Neural cell (in vitro differentiated cells): ENCODE measurements at regions not wholly inside any gene's neighbourhood (a gene's known extent, or its start where the extent isn't known, plus 50 kb on each side); places are given as distances from the start of the nearest gene placed in this dataset.

Source experiments
- H2AFZ ChIP-seq: fragments of 200-600, 300-800 bp; sonication (generic), shearing (Covaris generic); 2 replicates; pipeline ENCODE4 v1.6.0; 2014; ENCODE audit warnings: low read depth, mild to moderate bottlenecking, antibody characterized with exemption, low read length, moderate library complexity
- H3F3A ChIP-seq: fragments of 200-600 bp; shearing (Covaris generic); 2 replicates; pipeline ENCODE4 v1.6.1; 2016; ENCODE audit warnings: mild to moderate bottlenecking, moderate library complexity, mixed read lengths, antibody characterized with exemption, low read length; ENCODE audit not compliant: insufficient read depth, poor library complexity, severe bottlenecking
- H3K27ac ChIP-seq: fragments of 200-600, 300-800 bp; sonication (generic), shearing (Covaris generic); 2 replicates; pipeline ENCODE4 v1.5.1; 2014; ENCODE audit warnings: mild to moderate bottlenecking, low read length, moderate library complexity
- H3K27me3 ChIP-seq: fragments of 300-800, 200-600 bp; sonication (generic), shearing (Covaris generic); 2 replicates; pipeline ENCODE4 v1.6.0; 2014; ENCODE audit warnings: mild to moderate bottlenecking, low read depth, low read length, moderate library complexity; ENCODE audit not compliant: insufficient read depth
- H3K36me3 ChIP-seq: fragments of 300-800, 200-600 bp; sonication (generic), shearing (Covaris generic); 2 replicates; pipeline ENCODE4 v1.5.1; 2014; ENCODE audit warnings: mild to moderate bottlenecking, antibody characterized with exemption, low read length, moderate library complexity; ENCODE audit not compliant: insufficient read depth
- H3K4me2 ChIP-seq: fragments of 300-800, 200-600 bp; sonication (generic), shearing (Covaris generic); 2 replicates; pipeline ENCODE4 v1.6.0; 2014; ENCODE audit warnings: mild to moderate bottlenecking, low read length
- H3K4me3 ChIP-seq: fragments of 300-800, 200-600 bp; sonication (generic), shearing (Covaris generic); 2 replicates; pipeline ENCODE4 v1.5.1; 2014; ENCODE audit warnings: mild to moderate bottlenecking, low read length, moderate library complexity
- H3K79me2 ChIP-seq: fragments of 200-600 bp; shearing (Covaris generic); replicated peaks from 2 replicates; pipeline ENCODE4 v1.6.0; 2014; ENCODE audit warnings: mild to moderate bottlenecking, low read length, moderate library complexity; ENCODE audit not compliant: insufficient read depth
- H3K9ac ChIP-seq: fragments of 300-800, 200-600 bp; sonication (generic), shearing (Covaris generic); 2 replicates; pipeline ENCODE4 v1.6.1; 2016; ENCODE audit warnings: mild to moderate bottlenecking, low read length, mixed read lengths
- H3K9me2 ChIP-seq: fragments of 200-600 bp; shearing (Covaris generic); 2 replicates; pipeline ENCODE4 v1.6.1; 2016; ENCODE audit warnings: mild to moderate bottlenecking, low read length, mixed read lengths; ENCODE audit not compliant: insufficient read depth
- H3K9me3 ChIP-seq: fragments of 200-600, 300-800 bp; sonication (generic), shearing (Covaris generic); 2 replicates; pipeline ENCODE4 v1.6.1; 2016; ENCODE audit warnings: mild to moderate bottlenecking, mixed run types, low read length, moderate library complexity, mixed read lengths
- H4K20me1 ChIP-seq: fragments of 200-600 bp; shearing (Covaris generic); 2 replicates; pipeline ENCODE4 v1.6.1; 2016; ENCODE audit warnings: mild to moderate bottlenecking, mixed run types; ENCODE audit not compliant: insufficient read depth
- EP300 ChIP-seq: fragments of 450-650 bp; conservative IDR thresholded peaks from 2 replicates; pipeline ENCODE4 v1.6.1; 2014; ENCODE audit warnings: antibody characterized with exemption, mild to moderate bottlenecking, moderate library complexity; ENCODE audit not compliant: poor library complexity, severe bottlenecking
- EZH2 ChIP-seq: fragments of 200-600, 300-800 bp; shearing (Covaris generic), sonication (generic); IDR thresholded peaks from 2 replicates; pipeline ENCODE4 v1.6.1; 2014; ENCODE audit warnings: antibody characterized with exemption, low read length, borderline replicate concordance, mild to moderate bottlenecking; ENCODE audit not compliant: insufficient read depth, poor library complexity, severe bottlenecking
- MXI1 ChIP-seq: fragments of 450-650 bp; conservative IDR thresholded peaks from 2 replicates; pipeline ENCODE4 v1.6.1; 2014; ENCODE audit warnings: antibody characterized with exemption, mild to moderate bottlenecking; ENCODE audit not compliant: poor library complexity, severe bottlenecking
- POLR2AphosphoS5 ChIP-seq: IDR thresholded peaks from 2 replicates; pipeline ENCODE4 v1.6.1; 2012
- RAD21 ChIP-seq: fragments of 450-650 bp; conservative IDR thresholded peaks from 2 replicates; pipeline ENCODE4 v1.6.1; 2014; ENCODE audit warnings: antibody characterized with exemption, mild to moderate bottlenecking, moderate library complexity
- SMC3 ChIP-seq: fragments of 450-650 bp; conservative IDR thresholded peaks from 2 replicates; pipeline ENCODE4 v1.6.1; 2014; ENCODE audit warnings: antibody characterized with exemption, mild to moderate bottlenecking, moderate library complexity; ENCODE audit not compliant: poor library complexity
- TAF1 ChIP-seq: IDR thresholded peaks from 2 replicates; pipeline ENCODE4 v1.6.1; 2012; ENCODE audit warnings: low read depth
- TF ChIP-seq, protein P1 (sequence below): fragments of 450-650 bp; IDR thresholded peaks from 2 replicates; pipeline ENCODE4 v1.5.1; 2014; ENCODE audit warnings: antibody characterized with exemption, mild to moderate bottlenecking, moderate library complexity; ENCODE audit not compliant: poor library complexity, severe bottlenecking
- TF ChIP-seq, protein P2 (sequence below): IDR thresholded peaks from 2 replicates; pipeline ENCODE4 v1.6.1; 2012; ENCODE audit warnings: borderline replicate concordance

DNA sequence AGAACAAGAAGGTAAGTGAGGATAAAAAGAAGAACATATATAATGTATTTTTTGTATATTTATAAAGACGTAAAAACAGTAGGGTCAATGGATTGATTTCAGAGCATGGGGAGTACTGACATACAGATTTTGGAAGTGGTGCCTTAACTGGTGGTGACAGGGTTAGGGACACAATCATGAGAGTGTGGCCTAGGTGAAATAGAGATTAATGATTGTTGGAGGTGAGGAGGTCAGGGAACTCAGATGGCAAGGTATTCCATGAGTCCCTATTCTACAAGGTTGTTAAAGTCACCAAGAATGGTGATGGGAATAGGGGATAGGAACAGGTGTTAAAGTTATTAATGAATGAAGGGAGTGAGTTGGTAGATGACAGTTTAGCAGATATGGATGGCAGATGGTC is 210.8 kb downstream of the SEMA6A start:
- Histone ChIP-seq H3K36me3 (no peaks in the 10 kb centered on the region), H3F3A (no peaks in the 10 kb centered on the region), H3K9ac (no peak overlapping the region), H3K79me2 (no peaks in the 10 kb centered on the region), H3K9me2 (no peaks in the 10 kb centered on the region), H3K4me3 (no peak overlapping the region), H4K20me1 (no peaks in the 10 kb centered on the region), H3K9me3 (no peaks in the 10 kb centered on the region), H3K27me3 (peaks cover 14% of the 10 kb centered on the region), H3K27ac (no peak overlapping the region), H3K4me2 (no peak overlapping the region), H2AFZ (no peak overlapping the region)
- TF ChIP-seq, protein P1, sequence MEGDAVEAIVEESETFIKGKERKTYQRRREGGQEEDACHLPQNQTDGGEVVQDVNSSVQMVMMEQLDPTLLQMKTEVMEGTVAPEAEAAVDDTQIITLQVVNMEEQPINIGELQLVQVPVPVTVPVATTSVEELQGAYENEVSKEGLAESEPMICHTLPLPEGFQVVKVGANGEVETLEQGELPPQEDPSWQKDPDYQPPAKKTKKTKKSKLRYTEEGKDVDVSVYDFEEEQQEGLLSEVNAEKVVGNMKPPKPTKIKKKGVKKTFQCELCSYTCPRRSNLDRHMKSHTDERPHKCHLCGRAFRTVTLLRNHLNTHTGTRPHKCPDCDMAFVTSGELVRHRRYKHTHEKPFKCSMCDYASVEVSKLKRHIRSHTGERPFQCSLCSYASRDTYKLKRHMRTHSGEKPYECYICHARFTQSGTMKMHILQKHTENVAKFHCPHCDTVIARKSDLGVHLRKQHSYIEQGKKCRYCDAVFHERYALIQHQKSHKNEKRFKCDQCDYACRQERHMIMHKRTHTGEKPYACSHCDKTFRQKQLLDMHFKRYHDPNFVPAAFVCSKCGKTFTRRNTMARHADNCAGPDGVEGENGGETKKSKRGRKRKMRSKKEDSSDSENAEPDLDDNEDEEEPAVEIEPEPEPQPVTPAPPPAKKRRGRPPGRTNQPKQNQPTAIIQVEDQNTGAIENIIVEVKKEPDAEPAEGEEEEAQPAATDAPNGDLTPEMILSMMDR, result no peak
- TF ChIP-seq, protein P2, sequence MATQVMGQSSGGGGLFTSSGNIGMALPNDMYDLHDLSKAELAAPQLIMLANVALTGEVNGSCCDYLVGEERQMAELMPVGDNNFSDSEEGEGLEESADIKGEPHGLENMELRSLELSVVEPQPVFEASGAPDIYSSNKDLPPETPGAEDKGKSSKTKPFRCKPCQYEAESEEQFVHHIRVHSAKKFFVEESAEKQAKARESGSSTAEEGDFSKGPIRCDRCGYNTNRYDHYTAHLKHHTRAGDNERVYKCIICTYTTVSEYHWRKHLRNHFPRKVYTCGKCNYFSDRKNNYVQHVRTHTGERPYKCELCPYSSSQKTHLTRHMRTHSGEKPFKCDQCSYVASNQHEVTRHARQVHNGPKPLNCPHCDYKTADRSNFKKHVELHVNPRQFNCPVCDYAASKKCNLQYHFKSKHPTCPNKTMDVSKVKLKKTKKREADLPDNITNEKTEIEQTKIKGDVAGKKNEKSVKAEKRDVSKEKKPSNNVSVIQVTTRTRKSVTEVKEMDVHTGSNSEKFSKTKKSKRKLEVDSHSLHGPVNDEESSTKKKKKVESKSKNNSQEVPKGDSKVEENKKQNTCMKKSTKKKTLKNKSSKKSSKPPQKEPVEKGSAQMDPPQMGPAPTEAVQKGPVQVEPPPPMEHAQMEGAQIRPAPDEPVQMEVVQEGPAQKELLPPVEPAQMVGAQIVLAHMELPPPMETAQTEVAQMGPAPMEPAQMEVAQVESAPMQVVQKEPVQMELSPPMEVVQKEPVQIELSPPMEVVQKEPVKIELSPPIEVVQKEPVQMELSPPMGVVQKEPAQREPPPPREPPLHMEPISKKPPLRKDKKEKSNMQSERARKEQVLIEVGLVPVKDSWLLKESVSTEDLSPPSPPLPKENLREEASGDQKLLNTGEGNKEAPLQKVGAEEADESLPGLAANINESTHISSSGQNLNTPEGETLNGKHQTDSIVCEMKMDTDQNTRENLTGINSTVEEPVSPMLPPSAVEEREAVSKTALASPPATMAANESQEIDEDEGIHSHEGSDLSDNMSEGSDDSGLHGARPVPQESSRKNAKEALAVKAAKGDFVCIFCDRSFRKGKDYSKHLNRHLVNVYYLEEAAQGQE, result no peak
- TF ChIP-seq EZH2, result no peak
- TF ChIP-seq POLR2AphosphoS5, result no peak
- TF ChIP-seq RAD21, result no peak
- no peak for TF ChIP-seq TAF1
- no peak for TF ChIP-seq EP300
- TF ChIP-seq MXI1, result no peak
- no peak for TF ChIP-seq SMC3

DNA sequence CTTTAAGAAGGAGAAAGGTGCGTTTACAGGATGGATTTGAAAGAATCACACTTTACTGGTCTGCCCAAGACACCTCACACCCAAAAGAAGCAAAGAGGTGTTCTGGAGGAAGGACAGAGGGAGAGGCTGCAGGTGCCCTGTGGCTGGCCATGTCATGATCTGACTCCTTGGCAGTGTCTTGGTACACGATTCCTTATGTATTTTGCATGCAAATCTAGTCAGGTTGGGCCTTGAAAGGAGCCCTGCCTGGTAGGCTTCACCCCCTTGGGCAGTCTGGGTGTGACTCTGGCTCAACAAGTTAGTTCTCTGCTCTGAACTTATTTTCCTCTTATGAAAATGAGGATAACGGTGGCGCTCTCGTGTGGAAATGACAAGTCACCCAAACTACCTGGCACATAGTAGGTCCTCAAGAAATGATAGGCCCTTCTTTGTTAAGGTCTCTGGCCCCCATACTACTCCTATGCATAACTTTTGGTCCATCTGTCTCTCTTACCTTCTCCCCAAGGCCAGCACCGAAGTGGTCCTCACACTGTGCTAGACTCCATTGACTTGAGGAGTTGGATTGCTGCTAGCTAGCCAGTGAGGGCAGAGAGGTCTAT is 212.5 kb downstream of the SEMA6A start:
- no peak overlapping the region for H3K4me2 ChIP-seq
- no peaks in the 10 kb centered on the region for H3K9me3 ChIP-seq
- peak overlapping the region; percentile 47 for H3K4me3 ChIP-seq
- H3F3A ChIP-seq, result no peaks in the 10 kb centered on the region
- TF ChIP-seq EP300 (no peak), EZH2 (no peak), POLR2AphosphoS5 (no peak), TAF1 (no peak), SMC3 (no peak), MXI1 (no peak), RAD21 (no peak)
- TF ChIP-seq, protein P2, result no peak
- TF ChIP-seq, protein P1, result no peak
- peaks cover 14% of the 10 kb centered on the region for H3K27me3 ChIP-seq
- H3K27ac ChIP-seq, result no peak overlapping the region
- H3K9me2 ChIP-seq, result no peaks in the 10 kb centered on the region
- no peak overlapping the region for H2AFZ ChIP-seq
- no peaks in the 10 kb centered on the region for H4K20me1 ChIP-seq
- H3K36me3 ChIP-seq, result no peaks in the 10 kb centered on the region
- H3K9ac ChIP-seq, result no peak overlapping the region
- H3K79me2 ChIP-seq, result no peaks in the 10 kb centered on the region
